ENCODE measurements at regions not wholly inside any gene's neighbourhood (a gene's known extent, or its start where the extent isn't known, plus 50 kb on each side); places are given as distances from the start of the nearest gene placed in this dataset.

- no peak for TF ChIP-seq CTCF (IDR thresholded peaks at IDR 0.05)
- TF ChIP-seq TEAD4 (CRISPR knock-in tag; IDR thresholded peaks at IDR 0.05): no peak
- TF ChIP-seq ATF3 (CRISPR knock-in tag; conservative IDR thresholded peaks at IDR 0.05): no peak
- no peak for TF ChIP-seq ESRRA (CRISPR knock-in tag; IDR thresholded peaks at IDR 0.05; ENCODE audit: borderline replicate concordance)
- no peak for TF ChIP-seq NR2C2 (CRISPR knock-in tag; IDR thresholded peaks at IDR 0.05)
- no peak for TF ChIP-seq MLX (CRISPR knock-in tag; IDR thresholded peaks at IDR 0.05)
- no peak for TF ChIP-seq ZNF532 (CRISPR knock-in tag; IDR thresholded peaks at IDR 0.05; ENCODE audit: borderline replicate concordance)
- no peak for TF ChIP-seq IRF2 (CRISPR knock-in tag; IDR thresholded peaks at IDR 0.05; ENCODE audit: borderline replicate concordance, low read depth)
Observed at GRCh38 chr12:19901841-19902240, 462.5 kb downstream of the AEBP2 start.
